Stimulated activated CD4-positive, alpha-beta T cell treated with anti-CD3 and anti-CD28 coated beads, Interleukin-1b, Interleukin-23, amount 100 ng/mL, for 4 hours (primary cell): ENCODE measurements at regions not wholly inside any gene's neighbourhood (a gene's known extent, or its start where the extent isn't known, plus 50 kb on each side); places are given as distances from the start of the nearest gene placed in this dataset.

Experiments
- DNase-seq, 2 donors: peaks; one replicate each; pipeline ENCODE4 v3.0.0-alpha.2; 2020; ENCODE audit warnings: low read depth in 2 of 2

DNA sequence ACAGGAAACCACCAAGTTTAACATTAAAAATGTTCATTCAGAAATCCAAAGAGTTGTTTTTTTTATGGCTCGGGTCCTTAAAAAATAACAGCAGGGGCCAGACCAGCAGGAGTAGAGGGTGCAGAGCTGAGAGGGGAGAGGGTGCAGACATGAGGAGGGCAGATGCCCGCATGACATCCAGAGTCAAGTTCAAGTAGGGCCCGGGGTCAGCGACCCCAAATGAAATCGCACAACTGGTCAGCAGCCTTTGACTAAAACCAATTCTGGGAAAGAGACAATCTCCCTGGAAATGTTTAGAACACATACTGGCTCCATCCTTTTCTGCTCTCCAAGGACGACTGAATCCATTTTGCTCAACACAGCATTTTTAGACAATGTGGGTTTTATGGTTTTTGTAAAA, 297.5 kb downstream of the FGFR2 start:
- DNase-seq: no peak

DNA sequence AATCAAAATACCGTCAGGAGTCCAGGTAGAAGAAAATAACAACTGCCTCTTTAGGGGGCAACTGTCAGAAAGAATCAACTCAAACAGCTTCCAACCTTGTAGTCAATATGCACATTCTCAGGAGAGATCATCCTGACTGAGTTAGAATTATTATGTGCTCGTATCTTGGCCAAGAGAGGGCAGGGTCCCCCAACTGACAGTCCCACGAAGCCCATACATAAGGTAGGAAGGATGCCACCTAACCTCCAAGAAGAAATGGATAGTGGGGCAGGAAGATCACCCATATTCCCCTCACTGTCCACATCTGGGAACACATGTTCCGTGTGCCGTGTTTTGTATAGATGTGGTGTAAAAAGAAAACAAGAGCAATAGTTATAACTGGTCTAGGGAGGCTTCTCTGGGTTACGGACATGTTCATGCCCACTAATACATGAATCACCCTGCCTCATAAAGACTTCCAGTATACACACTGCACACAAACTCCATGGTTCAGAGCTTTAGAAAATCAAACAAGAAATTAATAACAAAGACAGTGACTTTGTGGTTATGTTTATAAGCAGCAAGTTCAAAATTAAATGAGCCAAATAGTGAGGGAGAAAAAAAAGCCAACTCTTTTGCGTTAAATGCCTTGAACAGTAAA, 295.6 kb downstream of the FGFR2 start:
- DNase-seq: no peak

DNA sequence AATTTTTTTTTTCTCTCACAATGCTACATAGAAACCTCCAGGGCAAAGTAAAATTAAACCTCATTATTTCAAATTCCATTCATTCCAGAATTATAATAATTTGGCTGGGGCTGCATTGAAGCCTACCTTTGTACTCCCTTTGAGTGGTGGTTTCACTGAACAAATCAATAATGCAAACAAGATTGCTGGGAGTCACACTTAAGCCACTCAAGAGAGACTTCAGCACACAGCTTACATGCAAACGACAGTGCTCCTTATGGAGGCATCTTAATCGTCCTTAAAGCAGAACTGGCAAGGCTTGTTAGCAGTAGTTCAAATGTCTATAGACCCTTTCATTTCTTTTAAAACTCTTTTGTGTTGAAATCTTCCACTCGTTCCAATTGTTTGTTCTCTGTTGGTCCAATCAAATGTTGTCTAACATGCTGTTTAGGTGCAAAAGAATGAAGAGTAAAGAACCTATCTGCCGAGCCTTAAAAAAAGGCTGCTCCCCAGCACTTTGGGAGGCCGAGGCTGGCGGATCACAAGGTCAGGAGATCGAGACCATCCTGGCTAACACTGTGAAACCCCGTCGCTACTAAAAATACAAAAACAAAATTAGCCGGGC, 294.9 kb downstream of the FGFR2 start:
- DNase-seq: no peak

DNA sequence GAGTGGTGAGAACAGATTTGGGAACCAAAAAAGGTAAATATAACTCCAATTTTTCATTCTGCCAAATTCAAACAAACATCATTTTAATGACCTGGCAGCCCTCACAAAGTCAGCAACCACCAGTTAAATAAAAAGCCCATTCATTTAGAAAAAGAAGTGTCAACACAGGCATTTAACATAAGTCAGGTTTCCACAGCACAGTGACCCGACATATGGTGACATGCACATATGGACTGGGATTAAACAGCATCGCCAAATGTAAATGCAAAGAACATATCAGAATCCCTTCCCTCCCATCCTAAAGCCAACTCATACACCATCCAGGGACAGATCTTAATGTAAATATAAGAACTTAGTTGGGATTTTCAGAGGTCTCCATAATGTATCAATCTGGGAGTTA, 293.2 kb downstream of the FGFR2 start:
- no peak for DNase-seq

DNA sequence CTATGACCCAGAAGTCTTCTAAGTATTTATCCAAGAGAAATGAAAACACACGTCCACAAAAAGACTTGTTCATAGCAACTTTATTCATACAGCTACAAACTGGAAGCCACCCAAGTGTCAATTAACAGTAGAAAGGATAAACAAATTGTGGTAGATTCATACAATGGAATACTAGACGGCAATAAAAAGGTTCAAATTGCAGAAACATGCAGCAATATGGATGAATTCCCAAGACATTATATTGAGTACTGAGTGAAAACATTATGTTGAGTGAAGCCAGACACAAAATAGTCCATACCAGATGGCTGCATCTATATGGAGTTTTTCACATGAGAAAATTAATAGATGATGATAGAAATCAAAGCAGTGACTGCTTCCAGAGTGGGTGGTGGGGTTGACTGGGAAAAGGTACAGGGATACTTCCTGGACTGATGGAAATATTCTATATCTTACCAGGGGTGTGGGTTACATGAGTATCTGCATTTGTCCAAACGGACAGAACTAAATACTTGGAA, 292.0 kb downstream of the FGFR2 start:
- no peak for DNase-seq

DNA sequence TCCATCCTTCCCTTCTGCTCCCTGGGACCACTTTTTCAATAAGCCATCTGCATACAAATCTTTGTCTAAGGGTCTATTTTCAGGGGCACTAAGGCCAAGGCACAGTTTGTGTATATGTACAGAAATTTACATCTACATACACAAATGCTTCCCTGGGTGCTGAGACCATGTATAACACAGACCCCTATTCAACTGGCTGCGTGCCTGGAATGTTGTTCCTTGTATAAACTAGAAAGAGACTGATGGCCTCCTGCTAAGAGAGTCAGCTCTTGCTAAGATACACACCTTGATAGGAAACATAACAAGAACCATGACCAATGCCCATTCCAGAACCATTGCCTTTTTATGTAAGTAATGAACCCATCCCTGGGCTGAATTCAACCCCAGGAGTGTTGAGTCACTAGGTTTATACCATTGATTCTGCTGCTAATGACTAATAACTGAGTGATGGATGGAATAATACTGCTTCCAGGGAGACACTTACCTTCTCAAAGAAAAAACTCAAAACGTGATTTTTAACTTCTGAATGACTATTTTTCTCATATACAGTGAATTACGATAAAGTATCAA, 290.7 kb downstream of the FGFR2 start:
- DNase-seq: no peak

DNA sequence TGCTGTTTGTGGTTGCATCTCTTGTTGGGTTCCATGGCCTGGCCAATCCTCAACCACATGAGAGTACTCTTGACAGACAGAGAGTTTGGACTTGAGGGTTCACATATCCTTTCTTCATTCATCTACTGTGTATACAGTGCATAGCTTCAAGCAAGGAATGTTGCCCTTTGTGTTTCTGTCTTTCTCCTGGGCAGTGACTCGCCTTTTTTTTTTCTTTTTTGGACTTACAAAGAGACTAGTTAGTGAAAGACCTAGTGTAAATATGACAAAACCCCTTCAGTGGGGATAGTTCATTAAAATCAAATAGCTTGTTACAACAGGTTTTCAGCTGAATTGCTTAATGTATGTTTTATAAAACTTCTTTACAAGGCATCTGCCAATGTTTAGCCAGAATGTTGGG, 290.2 kb downstream of the FGFR2 start:
- DNase-seq: no peak

DNA sequence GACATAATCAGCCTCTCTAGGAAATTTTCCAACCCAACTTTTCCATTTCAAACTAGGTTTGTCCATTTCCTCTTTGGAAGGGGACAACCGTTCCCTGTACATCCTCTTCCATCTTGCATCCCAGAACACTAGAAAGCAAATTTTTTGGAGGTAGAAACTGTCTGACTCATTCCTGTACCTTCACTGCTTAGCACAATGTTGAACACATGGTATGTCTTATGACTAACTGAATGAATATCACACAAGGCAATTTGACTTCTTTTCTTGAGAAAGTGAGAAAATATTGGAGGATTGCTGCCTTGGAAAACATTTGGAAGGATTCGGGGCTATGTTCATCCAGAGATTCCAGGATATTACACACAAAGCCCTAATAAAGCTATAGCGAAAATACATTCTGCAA, 289.1 kb downstream of the FGFR2 start:
- no peak for DNase-seq

DNA sequence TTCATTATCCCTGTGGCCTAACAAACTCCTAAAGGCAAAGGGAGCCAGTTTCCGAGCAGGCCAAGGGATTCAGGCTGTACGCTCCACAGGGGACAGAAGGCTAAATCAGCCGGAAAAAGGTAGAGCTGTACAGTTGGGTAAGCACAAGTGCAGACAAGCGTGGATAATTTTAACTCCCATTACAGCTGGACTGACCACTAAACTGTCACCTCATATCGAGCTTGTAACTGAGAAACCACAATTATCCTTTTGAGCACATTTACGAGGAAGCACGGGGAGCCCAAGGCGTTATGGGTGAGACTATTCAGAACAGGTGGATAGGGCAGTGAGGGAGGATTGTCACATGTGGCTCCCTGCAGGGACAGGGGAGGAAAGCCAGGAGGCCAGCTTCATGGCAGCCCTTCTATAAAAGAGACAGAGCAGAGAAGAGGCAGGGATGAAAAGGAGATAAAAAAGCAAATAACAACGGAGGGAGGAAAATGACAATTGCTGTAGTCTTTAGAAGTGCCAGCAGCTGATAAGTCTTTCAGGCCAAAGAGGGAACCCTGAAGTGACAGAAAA, 288.0 kb downstream of the FGFR2 start:
- no peak for DNase-seq

DNA sequence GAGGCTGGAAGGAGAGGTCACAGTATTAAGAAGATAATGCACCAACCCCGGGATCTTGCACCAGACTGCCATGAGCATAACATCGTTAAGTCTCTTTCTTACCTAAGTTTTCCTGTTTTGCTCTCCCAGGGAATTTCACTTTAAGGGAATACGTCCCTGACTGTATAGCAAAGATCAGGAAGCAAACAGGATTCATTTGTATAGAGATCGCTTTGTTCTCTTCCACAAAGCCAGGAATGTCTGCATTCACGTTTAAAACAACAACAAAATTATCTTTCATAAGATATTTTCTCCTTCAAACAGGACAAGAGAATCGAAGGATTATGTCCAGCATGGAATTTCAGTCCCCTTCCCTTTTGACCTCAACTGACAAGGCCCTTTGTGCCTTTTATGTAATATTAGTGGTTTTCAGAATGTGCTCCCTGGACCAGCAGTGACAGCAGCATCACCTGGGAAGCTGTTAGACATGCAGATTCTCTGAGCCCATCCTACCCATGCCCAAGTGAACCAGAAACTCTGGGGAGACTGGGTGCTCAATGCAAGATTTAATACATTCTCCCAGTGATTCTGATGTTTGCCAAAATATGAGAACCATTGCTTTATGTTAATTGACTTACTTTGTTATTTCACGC, 286.3 kb downstream of the FGFR2 start:
- no peak for DNase-seq

DNA sequence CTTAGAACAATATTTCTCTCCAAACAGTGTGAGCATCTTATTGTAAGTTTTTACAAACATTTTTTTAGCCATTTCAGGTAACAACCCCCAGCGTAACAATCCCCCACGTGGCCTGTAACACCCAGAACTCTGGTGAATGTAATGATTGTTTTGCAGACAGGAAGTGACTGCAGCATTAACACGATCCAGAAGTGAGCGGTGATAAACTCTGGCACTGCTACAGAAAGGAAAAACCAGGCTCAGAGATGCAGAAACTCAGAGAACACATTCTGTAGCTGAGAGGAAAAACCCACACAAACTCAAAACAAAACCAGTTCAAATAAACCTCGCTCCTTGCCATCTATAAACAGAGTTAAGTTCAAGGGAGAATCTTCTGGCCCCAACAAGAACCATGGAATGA, 285.7 kb downstream of the FGFR2 start:
- DNase-seq: no peak

DNA sequence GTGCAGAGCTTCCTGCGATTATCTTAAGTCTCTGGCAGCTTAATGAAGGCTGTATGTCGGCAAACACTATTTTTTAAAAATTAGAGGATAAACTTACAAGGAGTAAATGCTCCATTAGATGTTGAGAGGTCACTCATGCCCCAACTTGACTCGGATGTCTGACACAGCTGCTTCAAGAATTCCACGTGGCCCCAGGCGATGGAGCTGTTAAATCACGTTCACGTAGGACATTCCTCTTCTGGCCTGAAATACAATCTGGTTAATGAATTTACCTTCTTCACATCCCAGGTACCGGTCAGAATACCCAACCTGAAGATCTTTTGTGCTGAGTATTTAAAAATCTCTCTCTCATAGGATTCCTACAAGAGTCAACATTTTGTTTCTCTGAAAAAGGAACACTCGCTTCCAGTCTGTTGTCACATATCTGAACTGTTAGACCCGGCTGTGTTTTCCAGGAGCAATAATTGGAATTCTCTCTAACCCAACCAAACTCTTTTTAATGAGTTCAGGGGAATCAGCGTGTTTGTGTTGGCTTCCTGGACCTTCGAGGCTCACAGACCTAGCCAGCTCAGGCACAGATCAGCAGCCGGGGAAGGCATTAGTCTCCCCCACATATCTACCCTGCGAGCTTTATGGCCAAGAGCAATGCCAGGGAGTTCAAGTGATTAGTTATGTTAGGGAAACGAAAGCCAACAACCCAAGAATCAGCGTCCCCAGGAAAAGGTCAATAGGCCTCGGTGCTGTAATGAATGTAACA, 284.9 kb downstream of the FGFR2 start:
- no peak for DNase-seq

DNA sequence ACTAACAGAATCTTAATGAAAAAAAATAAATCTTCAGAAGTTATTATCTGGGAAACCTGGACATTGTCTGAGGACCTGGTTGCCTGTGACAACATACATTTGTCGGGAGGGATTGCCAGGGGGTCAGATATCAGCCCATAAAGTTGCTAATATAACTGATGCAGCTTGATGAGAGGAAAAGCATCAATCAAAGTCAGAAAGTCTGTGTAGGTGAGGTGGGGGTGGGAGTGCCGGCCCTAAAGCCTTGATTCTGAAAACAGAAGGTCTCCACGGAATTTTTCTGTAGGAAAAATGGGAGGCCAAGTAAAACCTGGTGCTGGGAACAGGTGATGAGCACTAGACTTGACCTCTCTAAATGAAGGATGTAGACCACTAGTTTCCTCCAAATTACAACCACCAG, 281.8 kb downstream of the FGFR2 start:
- DNase-seq: no peak

DNA sequence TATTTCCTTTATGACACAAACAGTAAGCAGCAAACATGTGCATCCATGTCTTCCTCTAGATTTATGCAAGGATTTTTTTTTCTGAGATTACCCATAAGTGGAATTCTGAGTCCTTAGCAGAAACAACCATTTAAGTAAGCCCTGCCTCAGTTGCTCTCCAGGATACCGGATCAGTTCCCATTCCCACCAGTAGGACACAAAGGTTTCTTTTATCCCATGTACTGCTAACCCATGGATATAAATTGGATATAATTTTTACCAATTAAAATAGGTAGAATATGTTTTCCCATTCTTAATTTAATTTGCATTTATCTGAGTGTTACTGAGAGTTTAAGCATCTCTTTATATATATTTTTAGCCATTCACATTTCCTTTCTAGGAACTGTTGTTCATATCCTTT, 280.9 kb downstream of the FGFR2 start:
- no peak for DNase-seq

DNA sequence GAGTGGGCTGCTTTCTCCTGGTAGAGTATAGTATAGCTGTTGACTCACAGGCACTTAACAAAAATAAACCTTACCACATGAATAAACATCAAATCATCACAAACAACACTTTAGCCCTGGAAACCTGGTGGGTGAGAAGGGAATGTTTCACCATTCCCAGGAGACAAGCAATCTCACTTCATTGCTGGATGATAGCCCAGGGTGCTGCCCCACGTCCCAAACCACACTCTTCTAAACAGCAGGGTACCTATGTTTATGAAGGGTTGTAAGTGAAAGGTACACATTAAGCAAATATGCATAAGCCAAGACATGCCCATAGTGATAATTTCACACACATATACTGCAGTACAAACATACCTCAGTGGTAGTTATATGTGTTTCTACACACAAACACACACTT, 276.2 kb downstream of the FGFR2 start:
- no peak for DNase-seq

DNA sequence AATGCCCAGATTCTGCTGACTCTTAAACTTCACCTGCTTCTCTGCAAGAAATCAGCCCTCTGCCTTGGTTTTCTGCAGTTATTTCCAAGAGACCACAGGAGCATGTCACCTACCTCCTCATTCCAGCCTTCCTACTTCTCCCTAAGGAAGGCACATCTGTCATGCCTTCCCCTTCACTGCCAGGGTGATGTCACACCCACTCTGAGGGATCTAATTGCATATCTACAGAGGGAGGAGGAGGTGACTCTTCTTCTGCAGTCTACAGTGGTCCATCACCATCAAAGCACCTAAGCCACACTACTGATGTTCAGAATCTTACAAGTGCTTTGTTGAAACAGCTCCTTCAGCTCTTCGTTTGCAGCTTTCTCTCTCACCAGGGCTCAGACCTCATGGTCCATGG, 275.5 kb downstream of the FGFR2 start:
- no peak for DNase-seq

DNA sequence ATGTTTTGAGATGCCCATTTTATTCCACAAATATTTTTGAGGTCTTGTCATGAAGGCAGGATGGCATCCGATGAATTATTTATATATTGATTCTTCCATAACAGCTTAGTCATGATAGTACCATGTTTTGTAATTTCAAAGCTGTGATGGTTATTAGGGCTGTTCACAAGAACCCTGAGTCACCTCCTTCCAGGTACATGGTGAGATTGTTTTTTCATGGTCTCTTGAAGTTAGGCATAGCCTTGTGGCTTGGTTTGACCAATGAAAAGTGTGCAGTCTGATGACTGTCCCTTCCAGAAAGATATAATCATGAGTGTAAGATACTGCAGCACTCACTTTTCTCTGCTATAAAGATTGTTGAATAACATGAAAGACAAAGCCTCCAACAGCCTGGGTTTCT, 274.8 kb downstream of the FGFR2 start:
- DNase-seq: no peak

DNA sequence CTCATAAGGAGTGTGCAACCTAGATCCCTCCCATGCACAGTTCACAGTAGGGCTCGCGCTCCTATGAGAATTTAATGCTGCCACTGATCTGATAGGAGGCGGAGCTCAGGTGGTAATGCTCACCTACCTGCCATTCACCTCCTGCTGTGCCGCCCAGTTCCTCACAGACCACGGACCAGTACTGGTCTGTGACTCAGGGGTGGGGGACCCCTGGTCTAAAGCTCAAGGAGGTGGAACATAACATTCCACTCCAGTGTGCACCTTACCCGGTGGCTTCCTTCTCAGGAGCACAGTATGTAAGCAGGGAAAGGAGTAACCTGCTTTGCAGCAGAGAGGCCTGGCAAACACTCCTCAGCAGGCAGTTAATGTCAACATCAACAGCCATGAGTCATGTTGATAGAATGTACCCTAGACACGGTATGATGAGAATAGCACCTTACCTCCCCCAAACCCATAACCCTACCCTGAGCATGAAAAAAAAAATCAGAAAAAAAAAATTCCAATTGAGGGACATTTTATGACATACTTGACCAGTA, 273.5 kb downstream of the FGFR2 start:
- DNase-seq: no peak

DNA sequence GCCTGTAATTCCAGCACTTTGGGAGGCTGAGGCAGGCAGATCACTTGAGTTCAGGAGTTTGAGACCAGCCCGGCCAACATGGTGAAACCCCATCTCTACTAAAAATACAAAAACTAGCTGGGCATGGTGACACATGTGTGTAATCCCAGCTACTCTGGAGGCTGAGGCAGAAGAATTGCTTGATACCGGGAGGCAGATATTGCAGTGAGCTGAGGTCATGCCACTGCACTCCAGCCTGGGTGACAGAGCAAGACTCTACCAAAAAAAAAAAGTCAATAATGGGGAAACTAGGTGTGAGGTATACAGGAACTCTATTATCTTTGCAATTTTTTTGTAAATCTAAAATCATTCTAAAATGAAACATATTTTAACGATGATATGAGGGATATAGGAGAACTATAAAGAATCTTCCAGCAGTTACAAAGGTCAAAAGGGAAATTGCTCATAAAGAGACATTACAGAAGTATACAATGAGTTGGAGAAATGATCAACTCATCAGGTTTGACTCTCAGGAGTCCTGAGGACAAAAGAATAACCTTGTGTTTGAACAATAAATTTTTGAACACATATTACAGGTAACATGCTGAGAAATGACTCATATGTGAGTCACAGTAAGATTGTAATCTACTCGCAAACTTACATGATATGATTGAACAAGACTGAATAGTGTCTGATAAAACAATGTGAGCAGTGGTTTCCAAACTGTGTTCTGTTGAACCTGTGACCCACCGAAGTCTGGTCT, 272.6 kb downstream of the FGFR2 start:
- no peak for DNase-seq

DNA sequence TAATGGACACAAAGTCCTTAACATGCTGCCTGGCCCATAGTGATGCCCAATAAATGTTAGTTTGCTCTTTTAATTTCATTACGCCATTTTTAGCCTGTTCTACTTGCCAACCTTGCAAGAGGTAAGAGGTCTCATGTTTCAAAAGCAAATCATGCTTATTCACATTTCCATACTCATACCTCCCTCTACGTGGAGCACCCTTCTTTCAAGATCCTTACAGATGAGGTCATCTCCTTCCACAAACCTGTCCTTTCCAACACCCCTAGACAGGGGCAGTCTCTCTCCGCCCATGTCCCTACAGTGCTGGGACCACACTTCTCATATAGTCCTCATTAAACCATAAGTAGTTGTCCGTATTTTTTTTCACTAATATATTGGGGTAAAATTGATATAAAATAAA, 271.3 kb downstream of the FGFR2 start:
- no peak for DNase-seq

DNA sequence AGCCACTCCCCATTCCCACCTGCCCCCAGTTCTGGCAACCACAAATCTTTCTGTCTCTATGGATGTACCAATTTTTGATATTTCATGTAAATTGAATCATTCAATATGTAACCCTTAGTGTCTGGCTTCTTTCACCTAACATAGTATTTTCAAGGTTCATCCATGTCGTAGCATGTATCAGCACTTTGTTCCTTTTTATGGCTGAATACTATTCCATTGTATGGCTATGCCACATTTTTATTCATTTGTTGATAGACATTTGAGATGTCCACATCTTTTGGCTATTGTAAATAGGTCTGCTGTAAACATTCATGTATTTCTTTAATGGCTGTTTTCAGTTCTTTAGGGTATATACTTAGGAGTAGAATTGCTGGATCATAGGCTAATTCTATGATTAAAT, 270.5 kb downstream of the FGFR2 start:
- no peak for DNase-seq
